RWPE2 (cell line): ENCODE measurements at regions not wholly inside any gene's neighbourhood (a gene's known extent, or its start where the extent isn't known, plus 50 kb on each side); places are given as distances from the start of the nearest gene placed in this dataset.

Experiments
- ATAC-seq: fragments of 200-7000 bp; cut with Tn5 transposase; 3 replicates; pipeline ENCODE4 v1.9.1; 2021; ENCODE audit warnings: low read depth
- DNase-seq: peaks from one replicate; pipeline ENCODE4 v3.0.0-alpha.2; 2020; ENCODE audit warnings: low spot score
- H3K27ac ChIP-seq: fragments of 450-650 bp; 2 replicates; pipeline ENCODE4 v1.5.1; 2017; ENCODE audit warnings: mild to moderate bottlenecking; ENCODE audit not compliant: poor library complexity, severe bottlenecking
- H3K27me3 ChIP-seq: fragments of 250-450 bp; sonication (Bioruptor Pico); 2 replicates; pipeline ENCODE4 v1.5.1; 2021; ENCODE audit warnings: mild to moderate bottlenecking, moderate library complexity; ENCODE audit not compliant: insufficient read depth, poor library complexity, severe bottlenecking
- H3K36me3 ChIP-seq: fragments of 250-450 bp; sonication (Bioruptor Pico); 2 replicates; pipeline ENCODE4 v1.5.1; 2020; ENCODE audit warnings: low read depth, mild to moderate bottlenecking, moderate library complexity
- H3K4me1 ChIP-seq: fragments of 250-450 bp; sonication (Bioruptor Pico); 2 replicates; pipeline ENCODE4 v1.5.1; 2021; ENCODE audit warnings: mild to moderate bottlenecking, moderate library complexity; ENCODE audit not compliant: insufficient read depth, poor library complexity, severe bottlenecking
- H3K4me3 ChIP-seq: fragments of 250-450 bp; sonication (Bioruptor Pico); 2 replicates; pipeline ENCODE4 v1.5.1; 2021; ENCODE audit warnings: mild to moderate bottlenecking, moderate library complexity; ENCODE audit not compliant: severe bottlenecking
- H3K9me3 ChIP-seq: fragments of 250-450 bp; sonication (Bioruptor Pico); 2 replicates; pipeline ENCODE4 v1.5.1; 2021; ENCODE audit warnings: mild to moderate bottlenecking, moderate library complexity; ENCODE audit not compliant: severe bottlenecking
- CTCF ChIP-seq: fragments of 450-650 bp; IDR thresholded peaks from one replicate; pipeline ENCODE4 v1.5.1; 2017; ENCODE audit warnings: mild to moderate bottlenecking, moderate library complexity; ENCODE audit not compliant: poor library complexity, severe bottlenecking

GRCh38 chr6:15768999-15769398 is 106.2 kb upstream of the DTNBP1 start:
- no peak overlapping the region for H3K4me3 ChIP-seq
- no peaks in the 10 kb centered on the region for H3K36me3 ChIP-seq
- H3K27ac ChIP-seq = no peak overlapping the region
- H3K27me3 ChIP-seq = no peaks in the 10 kb centered on the region
- H3K9me3 ChIP-seq = no peaks in the 10 kb centered on the region
- no peaks in the 10 kb centered on the region for H3K4me1 ChIP-seq
- ATAC-seq (no peak), DNase-seq (no peak)
- no peak for TF ChIP-seq CTCF

- ATAC-seq (no peak), DNase-seq (no peak)
- Histone ChIP-seq H3K4me3 (no peak overlapping the region), H3K36me3 (no peaks in the 10 kb centered on the region), H3K9me3 (no peaks in the 10 kb centered on the region), H3K27ac (no peak overlapping the region), H3K27me3 (peaks cover 3% of the 10 kb centered on the region), H3K4me1 (no peaks in the 10 kb centered on the region)
- TF ChIP-seq CTCF = no peak
Measured at GRCh38 chr6:15763837-15764236, 101.0 kb upstream of the DTNBP1 start.

- no peak overlapping the region for H3K4me3 ChIP-seq
- DNase-seq (no peak), ATAC-seq (no peak)
- H3K36me3 ChIP-seq = no peaks in the 10 kb centered on the region
- no peak for TF ChIP-seq CTCF
- H3K27ac ChIP-seq = no peak overlapping the region
- H3K4me1 ChIP-seq = no peaks in the 10 kb centered on the region
- peaks cover 3% of the 10 kb centered on the region for H3K27me3 ChIP-seq
- H3K9me3 ChIP-seq = no peaks in the 10 kb centered on the region
Measured at GRCh38 chr6:15763364-15763763, 100.5 kb upstream of the DTNBP1 start.

GRCh38 chr6:15761045-15761502 is 98.2 kb upstream of the DTNBP1 start:
- ATAC-seq (no peak), DNase-seq (no peak)
- H3K36me3 ChIP-seq = no peaks in the 10 kb centered on the region
- no peaks in the 10 kb centered on the region for H3K9me3 ChIP-seq
- TF ChIP-seq CTCF = no peak
- H3K27ac ChIP-seq = no peak overlapping the region
- H3K27me3 ChIP-seq = peaks cover 3% of the 10 kb centered on the region
- no peaks in the 10 kb centered on the region for H3K4me1 ChIP-seq
- no peak overlapping the region for H3K4me3 ChIP-seq

GRCh38 chr6:15758631-15759215 is 95.9 kb upstream of the DTNBP1 start:
- no peak for TF ChIP-seq CTCF
- Histone ChIP-seq H3K4me1 (no peaks in the 10 kb centered on the region), H3K4me3 (no peak overlapping the region), H3K27ac (no peak overlapping the region), H3K9me3 (no peaks in the 10 kb centered on the region), H3K36me3 (no peaks in the 10 kb centered on the region), H3K27me3 (peaks cover 3% of the 10 kb centered on the region)
- ATAC-seq (no peak), DNase-seq (no peak)
